Muscle of leg (tissue), 3 donors: ENCODE measurements at regions not wholly inside any gene's neighbourhood (a gene's known extent, or its start where the extent isn't known, plus 50 kb on each side); places are given as distances from the start of the nearest gene placed in this dataset.

ENCODE experiments used
- DNase-seq: peaks from one replicate; pipeline ENCODE4 v3.0.0; 2013
- H3K27ac ChIP-seq: one replicate; pipeline ENCODE4 v1.5.1; 2013; ENCODE audit warnings: mild to moderate bottlenecking, low read length, control low read depth
- H3K27me3 ChIP-seq: one replicate; pipeline ENCODE4 v1.6.1; 2013; ENCODE audit warnings: low read length; ENCODE audit not compliant: control insufficient read depth, insufficient read depth
- H3K36me3 ChIP-seq: one replicate; pipeline ENCODE4 v1.6.1; 2013; ENCODE audit warnings: low read length; ENCODE audit not compliant: control insufficient read depth, insufficient read depth
- H3K4me1 ChIP-seq: one replicate; pipeline ENCODE4 v1.6.1; 2013; ENCODE audit warnings: low read length; ENCODE audit not compliant: control insufficient read depth, insufficient read depth
- H3K4me3 ChIP-seq: one replicate; pipeline ENCODE4 v1.5.1; 2013; ENCODE audit warnings: low read length, control low read depth
- H3K9me3 ChIP-seq: replicated peaks from 2 replicates; pipeline ENCODE4 v1.6.1; 2013; ENCODE audit warnings: low read depth, low read length; ENCODE audit not compliant: control insufficient read depth
- WGBS: methylation state at CpG from one replicate; pipeline ENCODE4 v1.1.5; 2013; ENCODE audit warnings: missing lambda C conversion rate; ENCODE audit not compliant: insufficient coverage; 5-methylcytosine and 5-hydroxymethylcytosine counted together

GRCh38 chr5:120907953-120908352 lies 443.9 kb downstream of the PRR16 start:
- H3K27me3 ChIP-seq: no peaks in the 10 kb centered on the region
- H3K27ac ChIP-seq: no peak overlapping the region
- DNase-seq: no peak
- H3K36me3 ChIP-seq: no peaks in the 10 kb centered on the region
- no peaks in the 10 kb centered on the region for H3K4me1 ChIP-seq
- no CpG with 5 or more reads among the region's 1 CpG for WGBS
- H3K9me3 ChIP-seq: no peaks in the 10 kb centered on the region
- no peak overlapping the region for H3K4me3 ChIP-seq

- no peaks in the 10 kb centered on the region for H3K36me3 ChIP-seq
- no peak overlapping the region for H3K27ac ChIP-seq
- H3K4me3 ChIP-seq: no peak overlapping the region
- no peaks in the 10 kb centered on the region for H3K27me3 ChIP-seq
- no peaks in the 10 kb centered on the region for H3K4me1 ChIP-seq
- no peaks in the 10 kb centered on the region for H3K9me3 ChIP-seq
- DNase-seq: peak; percentile 19
- WGBS: 29% methylated on average over 1 of the region's 1 CpG
Measured at GRCh38 chr5:120910629-120911028, 446.5 kb downstream of the PRR16 start.

DNA sequence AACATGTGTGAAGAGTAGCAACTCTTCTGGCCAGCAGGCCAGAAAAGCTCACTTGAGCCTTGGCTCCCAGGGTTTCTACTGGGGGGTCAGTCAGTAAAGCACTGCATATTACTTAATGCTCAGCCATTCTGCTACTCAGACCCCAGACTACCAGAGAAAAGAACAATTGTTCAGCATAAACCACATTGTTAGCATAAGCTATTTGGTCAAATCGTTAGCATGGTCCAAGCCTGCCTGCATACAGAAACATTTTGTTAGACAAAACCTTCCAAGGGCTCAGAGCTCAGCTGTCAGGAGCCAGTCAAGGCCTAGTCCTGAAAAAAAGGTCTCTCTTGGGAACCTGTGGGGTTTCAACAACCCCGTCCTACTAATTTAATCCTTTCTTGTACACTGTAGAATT lies 449.3 kb downstream of the PRR16 start:
- peak; percentile 16 for DNase-seq
- Histone ChIP-seq H3K9me3 (no peaks in the 10 kb centered on the region), H3K27me3 (no peaks in the 10 kb centered on the region), H3K27ac (no peak overlapping the region), H3K4me3 (no peak overlapping the region), H3K4me1 (no peaks in the 10 kb centered on the region), H3K36me3 (no peaks in the 10 kb centered on the region)
- WGBS: 50% methylated on average over 1 of the region's 2 CpGs

DNA sequence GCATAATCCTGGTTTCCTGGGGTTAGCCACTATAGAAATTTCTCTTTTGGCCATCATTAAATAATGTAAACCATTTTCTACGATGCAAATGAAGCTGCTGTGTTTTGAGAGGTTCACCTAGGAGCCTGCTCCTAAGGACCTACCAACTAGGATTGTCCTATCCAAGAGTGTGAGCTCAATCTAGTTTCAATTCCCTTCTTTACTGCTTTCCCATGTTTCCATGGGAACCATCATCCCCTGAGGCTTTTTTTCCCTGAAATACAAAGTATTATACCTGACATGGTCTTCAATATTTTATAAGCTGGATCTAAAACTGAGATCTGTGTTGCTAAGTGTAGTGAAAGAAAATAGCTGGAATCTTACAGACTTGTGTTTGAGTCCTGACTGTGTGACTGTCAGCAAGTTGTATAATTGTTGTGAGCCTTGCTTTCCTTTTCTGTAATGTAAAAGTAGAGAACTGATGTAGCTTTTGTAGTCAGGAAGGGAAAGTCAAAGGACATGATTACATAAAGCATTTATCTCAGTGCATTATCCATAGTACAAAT lies 453.2 kb downstream of the PRR16 start:
- no peaks in the 10 kb centered on the region for H3K27me3 ChIP-seq
- H3K4me3 ChIP-seq: no peak overlapping the region
- H3K36me3 ChIP-seq: no peaks in the 10 kb centered on the region
- DNase-seq: no peak
- H3K4me1 ChIP-seq: no peaks in the 10 kb centered on the region
- WGBS: no CpG with 5 or more reads among the region's 1 CpG
- no peaks in the 10 kb centered on the region for H3K9me3 ChIP-seq
- H3K27ac ChIP-seq: no peak overlapping the region

GRCh38 chr5:120919017-120919416 lies 454.9 kb downstream of the PRR16 start:
- no peak overlapping the region for H3K4me3 ChIP-seq
- DNase-seq: no peak
- no peaks in the 10 kb centered on the region for H3K36me3 ChIP-seq
- WGBS: 100% methylated on average over 1 of the region's 2 CpGs
- H3K4me1 ChIP-seq: no peaks in the 10 kb centered on the region
- H3K27me3 ChIP-seq: no peaks in the 10 kb centered on the region
- H3K9me3 ChIP-seq: no peaks in the 10 kb centered on the region
- H3K27ac ChIP-seq: no peak overlapping the region

DNA sequence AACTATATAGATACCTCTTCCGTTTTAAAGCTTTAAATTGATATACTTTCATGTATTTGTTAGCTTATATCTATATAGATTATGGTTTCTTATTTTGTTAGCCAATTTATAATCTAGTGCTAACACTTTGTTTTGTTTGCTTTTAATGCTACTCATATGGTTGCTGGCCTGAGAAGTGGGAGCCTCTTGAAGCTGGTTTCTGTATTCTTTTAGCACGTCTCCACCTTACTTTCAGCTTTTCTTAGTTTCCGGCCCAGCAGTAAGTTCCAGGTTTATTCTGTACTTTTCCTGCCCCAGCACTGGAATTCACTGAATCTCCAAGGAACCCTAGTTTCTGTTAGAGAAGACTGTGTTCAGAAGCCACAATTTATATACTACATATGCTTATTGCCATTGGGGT lies 458.9 kb downstream of the PRR16 start:
- WGBS: no CpG with 5 or more reads among the region's 3 CpGs
- H3K9me3 ChIP-seq: no peaks in the 10 kb centered on the region

DNA sequence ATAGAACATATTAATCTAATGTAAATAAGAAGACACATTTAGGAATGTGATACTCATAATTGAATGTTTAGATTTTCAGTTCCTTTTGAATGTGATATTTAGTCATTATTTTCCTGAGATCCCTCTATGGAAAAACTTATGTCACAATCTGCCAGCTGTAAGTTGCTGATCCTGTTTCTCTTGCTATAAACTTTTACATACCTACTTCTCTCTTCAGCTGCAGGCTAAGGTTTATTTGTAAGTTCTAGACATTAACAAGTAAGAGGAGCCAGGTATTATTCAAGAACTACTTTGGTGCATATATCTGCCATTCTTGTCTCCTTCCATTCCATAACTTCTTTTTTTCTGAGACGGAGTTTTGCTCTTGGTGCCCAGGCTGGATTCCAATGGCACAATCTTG lies 462.4 kb downstream of the PRR16 start:
- Histone ChIP-seq H3K27me3 (no peaks in the 10 kb centered on the region), H3K4me3 (no peak overlapping the region), H3K9me3 (no peaks in the 10 kb centered on the region), H3K4me1 (no peaks in the 10 kb centered on the region), H3K27ac (no peak overlapping the region), H3K36me3 (no peaks in the 10 kb centered on the region)
- no peak for DNase-seq
- WGBS: 100% methylated on average over 1 of the region's 1 CpG

More for the DNA sequence above, 458.9 kb downstream of the PRR16 start:
- H3K27me3 ChIP-seq: no peaks in the 10 kb centered on the region
- no peaks in the 10 kb centered on the region for H3K4me1 ChIP-seq
- H3K27ac ChIP-seq: no peak overlapping the region
- no peak for DNase-seq
- no peak overlapping the region for H3K4me3 ChIP-seq
- H3K36me3 ChIP-seq: no peaks in the 10 kb centered on the region

- Histone ChIP-seq H3K4me1 (no peaks in the 10 kb centered on the region), H3K27me3 (no peaks in the 10 kb centered on the region), H3K4me3 (no peak overlapping the region), H3K36me3 (no peaks in the 10 kb centered on the region), H3K9me3 (no peaks in the 10 kb centered on the region), H3K27ac (no peak overlapping the region)
- DNase-seq: no peak
Measured at GRCh38 chr5:120927950-120928530, 463.9 kb downstream of the PRR16 start.

- H3K4me3 ChIP-seq: no peak overlapping the region
- DNase-seq: no peak
- no peak overlapping the region for H3K27ac ChIP-seq
- H3K36me3 ChIP-seq: no peaks in the 10 kb centered on the region
- H3K4me1 ChIP-seq: no peaks in the 10 kb centered on the region
- H3K27me3 ChIP-seq: no peaks in the 10 kb centered on the region
- no peaks in the 10 kb centered on the region for H3K9me3 ChIP-seq
Measured at GRCh38 chr5:120932480-120932879, 468.4 kb downstream of the PRR16 start.

- H3K36me3 ChIP-seq: no peaks in the 10 kb centered on the region
- H3K4me1 ChIP-seq: no peaks in the 10 kb centered on the region
- 40% methylated on average over 1 of the region's 1 CpG for WGBS
- no peaks in the 10 kb centered on the region for H3K27me3 ChIP-seq
- DNase-seq: no peak
- no peaks in the 10 kb centered on the region for H3K9me3 ChIP-seq
- H3K4me3 ChIP-seq: no peak overlapping the region
- no peak overlapping the region for H3K27ac ChIP-seq
Measured at GRCh38 chr5:120934031-120934430, 469.9 kb downstream of the PRR16 start.

DNA sequence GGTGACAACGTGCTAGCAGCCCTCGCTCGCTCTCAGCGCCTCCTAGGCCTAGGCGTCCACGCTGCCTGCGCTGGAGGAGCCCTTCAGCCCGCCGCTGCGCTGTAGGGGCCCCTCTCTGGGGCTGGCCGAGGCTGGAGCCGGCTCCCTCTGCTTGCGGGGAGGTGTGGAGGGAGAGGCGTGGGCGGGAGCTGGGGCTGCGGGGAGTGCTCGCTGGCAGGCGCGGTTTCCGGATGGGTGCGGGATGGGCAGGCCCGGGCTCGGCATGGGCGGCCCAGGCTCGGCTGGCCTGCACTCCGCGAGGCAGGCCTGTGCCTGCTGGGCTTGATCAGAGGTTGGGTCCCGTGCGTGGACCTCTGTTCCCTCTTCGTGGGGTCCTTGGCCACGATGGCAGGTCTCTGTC lies 472.6 kb downstream of the PRR16 start:
- Histone ChIP-seq H3K4me1 (no peaks in the 10 kb centered on the region), H3K27me3 (no peaks in the 10 kb centered on the region), H3K9me3 (no peaks in the 10 kb centered on the region), H3K4me3 (no peak overlapping the region), H3K27ac (no peak overlapping the region), H3K36me3 (no peaks in the 10 kb centered on the region)
- no peak for DNase-seq
- 87% methylated on average over 30 of the region's 31 CpGs for WGBS
